AG09309 (cell line): ENCODE measurements at regions not wholly inside any gene's neighbourhood (a gene's known extent, or its start where the extent isn't known, plus 50 kb on each side); places are given as distances from the start of the nearest gene placed in this dataset.

ENCODE experiments used
- DNase-seq: peaks from one replicate; pipeline ENCODE4 v3.0.0-alpha.2; 2010; ENCODE audit warnings: low read depth
- H3K4me3 ChIP-seq: 2 replicates; pipeline ENCODE4 v1.5.1; 2011; ENCODE audit warnings: mild to moderate bottlenecking, low read depth, low read length, moderate library complexity; ENCODE audit not compliant: control insufficient read depth
- CTCF ChIP-seq: IDR thresholded peaks from 2 replicates; pipeline ENCODE4 v1.5.1; 2011; ENCODE audit warnings: mild to moderate bottlenecking, low read depth, low read length, inconsistent platforms; ENCODE audit not compliant: insufficient read depth, control insufficient read depth; ENCODE audit errors: missing control alignments

DNA sequence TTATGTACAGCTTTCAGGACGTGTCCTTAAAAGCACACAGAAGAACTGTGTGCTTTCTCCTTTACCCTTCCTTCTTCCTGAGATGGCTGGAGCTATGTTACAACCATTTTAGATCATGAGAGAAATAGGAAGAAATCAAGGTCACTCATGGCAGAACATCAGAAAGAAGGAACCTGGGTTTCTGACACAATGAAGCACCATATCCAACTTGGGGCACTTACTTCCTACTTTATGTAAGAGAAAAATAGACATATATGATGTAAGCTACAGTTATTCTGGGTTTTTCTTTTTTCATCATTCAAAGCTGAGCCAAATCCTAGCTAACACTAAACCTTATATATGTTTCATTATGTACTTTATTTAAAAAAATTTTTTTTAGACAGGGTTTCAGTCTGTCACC is 79.5 kb downstream of the FAM161A start:
- no peak for DNase-seq
- no peak overlapping the region for H3K4me3 ChIP-seq
- no peak for TF ChIP-seq CTCF

DNA sequence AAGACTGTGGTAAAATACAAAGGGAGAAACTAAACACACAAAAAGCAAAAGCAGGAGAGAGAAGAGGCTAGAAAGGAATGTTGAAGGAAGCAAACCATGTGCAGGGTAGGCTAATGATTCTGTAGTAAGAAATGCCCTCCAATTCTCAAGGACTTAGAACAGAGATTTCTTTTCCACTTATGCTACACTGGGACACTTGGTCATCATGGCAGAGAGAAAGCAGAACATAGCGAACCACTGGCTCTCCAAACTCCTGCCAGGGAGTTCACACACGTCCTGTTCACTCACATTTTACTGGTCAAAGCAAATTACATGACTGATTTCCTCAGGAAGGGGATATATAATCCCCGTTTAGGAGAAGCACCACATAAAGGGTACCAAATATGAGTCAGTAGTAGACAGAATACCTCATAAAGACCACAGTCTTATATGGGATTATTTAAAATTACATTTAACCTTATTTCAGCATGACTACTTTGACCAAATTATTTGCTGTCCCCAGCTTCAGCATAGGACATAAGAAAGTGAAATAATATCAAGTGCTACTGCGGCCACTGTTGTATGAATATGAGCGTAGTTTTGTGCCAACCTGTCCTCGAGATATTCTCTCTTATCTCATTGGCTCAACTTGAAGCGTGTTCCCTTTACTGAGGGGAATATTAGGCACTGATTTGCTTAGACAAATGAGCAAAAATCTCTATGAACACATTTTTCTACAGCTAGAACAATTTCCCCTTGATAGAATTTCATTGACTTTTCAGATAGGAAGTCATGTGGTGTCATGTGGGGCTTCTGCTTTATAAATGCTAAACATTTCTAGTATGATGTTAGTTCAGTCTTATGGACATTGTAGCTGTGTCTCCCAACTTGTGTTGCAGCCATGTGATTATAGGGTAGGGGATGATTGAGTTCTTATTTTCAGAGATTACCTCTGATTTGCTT is 81.7 kb downstream of the FAM161A start:
- DNase-seq = no peak
- no peak overlapping the region for H3K4me3 ChIP-seq
- TF ChIP-seq CTCF = no peak

- no peak for TF ChIP-seq CTCF
- no peak for DNase-seq
- no peak overlapping the region for H3K4me3 ChIP-seq
Measured at GRCh38 chr2:61770746-61771145, 83.1 kb downstream of the FAM161A start.

- H3K4me3 ChIP-seq = no peak overlapping the region
- DNase-seq = no peak
- TF ChIP-seq CTCF = no peak
Measured at GRCh38 chr2:61770298-61770697, 83.6 kb downstream of the FAM161A start.

GRCh38 chr2:61769093-61769675 is 84.7 kb downstream of the FAM161A start:
- H3K4me3 ChIP-seq = no peak overlapping the region
- no peak for DNase-seq
- no peak for TF ChIP-seq CTCF

GRCh38 chr2:61764035-61764800 is 89.6 kb downstream of the FAM161A start:
- no peak for TF ChIP-seq CTCF
- peak overlapping the region; percentile 75 for H3K4me3 ChIP-seq
- peak; percentile 96 for DNase-seq
